ENCODE measurements at regions not wholly inside any gene's neighbourhood (a gene's known extent, or its start where the extent isn't known, plus 50 kb on each side); places are given as distances from the start of the nearest gene placed in this dataset.

GRCh38 chr15:81500081-81500480, 126.1 kb upstream of the TMC3 start:
- no peak for ATAC-seq
- H3K4me1 Mint-ChIP-seq (ENCODE audit: low read depth) = no peaks in the 10 kb centered on the region
- no peaks in the 10 kb centered on the region for H3K36me3 Mint-ChIP-seq (ENCODE audit: insufficient read depth)
- DNase-seq = no peak
- H3K27me3 Mint-ChIP-seq (ENCODE audit: low read depth) = no peaks in the 10 kb centered on the region
- H3K9me3 Mint-ChIP-seq = no peaks in the 10 kb centered on the region
- no peak overlapping the region for H3K4me3 Mint-ChIP-seq

DNA sequence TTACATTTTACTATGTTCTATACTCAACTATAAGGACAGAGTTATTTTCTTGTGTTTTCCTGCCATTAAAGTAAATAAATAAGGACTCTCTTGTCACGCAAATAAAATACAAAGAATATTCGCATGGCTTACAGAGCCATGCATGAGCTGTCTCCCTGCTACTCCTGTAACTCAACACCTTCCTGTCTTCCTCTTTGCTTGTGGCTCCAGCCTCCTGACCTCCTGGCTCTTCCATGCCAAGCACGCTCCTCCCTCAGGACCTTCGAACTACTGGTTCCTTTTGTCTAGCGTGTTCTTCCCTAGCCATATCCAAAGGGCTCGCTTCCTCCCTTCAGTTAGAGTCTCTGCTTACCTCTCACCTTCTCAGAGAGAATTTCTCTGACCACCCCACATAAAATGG, 124.3 kb upstream of the TMC3 start:
- DNase-seq = no peak
- Mint-ChIP-seq H3K4me3 (no peak overlapping the region), H3K4me1 (ENCODE audit: low read depth) (no peaks in the 10 kb centered on the region), H3K9me3 (no peaks in the 10 kb centered on the region), H3K36me3 (ENCODE audit: insufficient read depth) (no peaks in the 10 kb centered on the region), H3K27me3 (ENCODE audit: low read depth) (no peaks in the 10 kb centered on the region)
- no peak for ATAC-seq

GRCh38 chr15:81497238-81497637, 123.2 kb upstream of the TMC3 start:
- H3K27me3 Mint-ChIP-seq (ENCODE audit: low read depth) = peaks cover under 1% of the 10 kb centered on the region
- H3K36me3 Mint-ChIP-seq (ENCODE audit: insufficient read depth) = no peaks in the 10 kb centered on the region
- ATAC-seq (no peak), DNase-seq (no peak)
- no peaks in the 10 kb centered on the region for H3K4me1 Mint-ChIP-seq (ENCODE audit: low read depth)
- H3K4me3 Mint-ChIP-seq = no peak overlapping the region
- no peaks in the 10 kb centered on the region for H3K9me3 Mint-ChIP-seq

- peaks cover 3% of the 10 kb centered on the region for H3K27me3 Mint-ChIP-seq (ENCODE audit: low read depth)
- no peaks in the 10 kb centered on the region for H3K4me1 Mint-ChIP-seq (ENCODE audit: low read depth)
- H3K4me3 Mint-ChIP-seq = no peak overlapping the region
- no peaks in the 10 kb centered on the region for H3K36me3 Mint-ChIP-seq (ENCODE audit: insufficient read depth)
- no peaks in the 10 kb centered on the region for H3K9me3 Mint-ChIP-seq
- no peak for DNase-seq
- no peak for ATAC-seq
These were observed 121.9 kb upstream of the TMC3 start for GRCh38 chr15:81495780-81496467.

- no peak for ATAC-seq
- H3K36me3 Mint-ChIP-seq (ENCODE audit: insufficient read depth) = no peaks in the 10 kb centered on the region
- no peaks in the 10 kb centered on the region for H3K9me3 Mint-ChIP-seq
- no peak for DNase-seq
- peaks cover 3% of the 10 kb centered on the region for H3K27me3 Mint-ChIP-seq (ENCODE audit: low read depth)
- no peak overlapping the region for H3K4me3 Mint-ChIP-seq
- H3K4me1 Mint-ChIP-seq (ENCODE audit: low read depth) = no peaks in the 10 kb centered on the region
These were observed 119.1 kb upstream of the TMC3 start for GRCh38 chr15:81492969-81493645.

DNA sequence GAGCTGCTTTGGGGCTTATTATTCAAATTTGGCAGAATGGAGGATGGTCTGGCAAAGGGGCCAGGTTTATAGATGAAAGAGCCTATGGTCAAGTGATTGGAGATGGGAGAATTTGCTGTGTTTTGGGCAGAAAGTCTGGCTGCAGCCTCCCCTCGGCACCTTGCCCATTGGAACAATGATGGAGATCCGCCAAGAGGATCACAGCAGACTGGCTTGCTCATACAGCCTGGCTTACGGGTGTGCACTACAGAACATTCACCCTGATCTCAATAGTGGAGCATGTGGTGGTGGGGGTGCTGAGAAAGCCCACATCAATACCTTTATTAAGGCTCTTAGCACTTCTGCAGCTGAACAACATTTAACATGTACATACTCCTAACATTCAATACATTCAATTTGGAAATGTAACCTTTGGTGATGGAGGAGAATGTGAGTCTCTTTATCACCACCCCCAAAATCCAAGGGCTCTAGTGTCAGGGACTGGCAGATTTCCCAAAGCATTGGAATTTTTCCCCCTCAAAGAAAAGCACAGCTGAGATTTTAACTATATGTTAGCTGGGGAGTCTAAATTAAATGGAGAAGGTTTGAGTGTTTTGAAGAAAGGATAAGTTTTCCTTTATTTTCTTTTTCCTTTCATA, 118.4 kb upstream of the TMC3 start:
- no peak overlapping the region for H3K4me3 Mint-ChIP-seq
- H3K4me1 Mint-ChIP-seq (ENCODE audit: low read depth) = no peaks in the 10 kb centered on the region
- DNase-seq (no peak), ATAC-seq (no peak)
- H3K9me3 Mint-ChIP-seq = no peaks in the 10 kb centered on the region
- H3K36me3 Mint-ChIP-seq (ENCODE audit: insufficient read depth) = no peaks in the 10 kb centered on the region
- peaks cover 3% of the 10 kb centered on the region for H3K27me3 Mint-ChIP-seq (ENCODE audit: low read depth)

GRCh38 chr15:81491414-81492096, 117.5 kb upstream of the TMC3 start:
- DNase-seq (no peak), ATAC-seq (no peak)
- Mint-ChIP-seq H3K4me3 (no peak overlapping the region), H3K9me3 (no peaks in the 10 kb centered on the region), H3K36me3 (ENCODE audit: insufficient read depth) (no peaks in the 10 kb centered on the region), H3K27me3 (ENCODE audit: low read depth) (peaks cover 3% of the 10 kb centered on the region), H3K4me1 (ENCODE audit: low read depth) (no peaks in the 10 kb centered on the region)

- no peaks in the 10 kb centered on the region for H3K4me1 Mint-ChIP-seq (ENCODE audit: low read depth)
- H3K36me3 Mint-ChIP-seq (ENCODE audit: insufficient read depth) = no peaks in the 10 kb centered on the region
- ATAC-seq (no peak), DNase-seq (no peak)
- H3K27me3 Mint-ChIP-seq (ENCODE audit: low read depth) = no peaks in the 10 kb centered on the region
- no peaks in the 10 kb centered on the region for H3K9me3 Mint-ChIP-seq
- H3K4me3 Mint-ChIP-seq = no peak overlapping the region
These were observed 111.8 kb upstream of the TMC3 start for GRCh38 chr15:81485806-81486205.

GRCh38 chr15:81484086-81484955, 110.3 kb upstream of the TMC3 start:
- no peaks in the 10 kb centered on the region for H3K9me3 Mint-ChIP-seq
- peaks cover 2% of the 10 kb centered on the region for H3K27me3 Mint-ChIP-seq (ENCODE audit: low read depth)
- ATAC-seq (no peak), DNase-seq (no peak)
- H3K4me3 Mint-ChIP-seq = no peak overlapping the region
- H3K4me1 Mint-ChIP-seq (ENCODE audit: low read depth) = no peaks in the 10 kb centered on the region
- no peaks in the 10 kb centered on the region for H3K36me3 Mint-ChIP-seq (ENCODE audit: insufficient read depth)

- Mint-ChIP-seq H3K36me3 (ENCODE audit: insufficient read depth) (no peaks in the 10 kb centered on the region), H3K9me3 (no peaks in the 10 kb centered on the region), H3K27me3 (ENCODE audit: low read depth) (peaks cover 3% of the 10 kb centered on the region), H3K4me3 (no peak overlapping the region), H3K4me1 (ENCODE audit: low read depth) (no peaks in the 10 kb centered on the region)
- ATAC-seq = no peak
- no peak for DNase-seq
These were observed 109.5 kb upstream of the TMC3 start for GRCh38 chr15:81483496-81483895.

DNA sequence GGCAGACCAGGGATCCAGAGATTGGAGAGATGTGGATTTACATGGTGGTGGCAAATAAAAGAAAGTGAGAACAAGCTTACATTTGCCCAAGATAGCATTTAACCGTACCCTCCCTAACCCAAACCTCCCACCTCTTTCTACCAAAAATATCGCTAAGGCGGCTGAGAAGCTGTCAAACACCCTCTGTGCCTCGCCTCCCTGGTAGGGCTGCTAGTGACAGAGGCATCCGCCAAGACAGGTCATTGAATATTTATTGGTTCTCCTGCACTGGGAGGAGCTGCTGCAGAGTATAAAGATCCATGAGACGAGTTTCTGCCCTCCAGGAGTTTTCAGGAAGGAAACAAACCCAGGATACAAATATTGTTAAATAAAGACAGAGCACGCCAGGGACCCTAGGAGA, 107.3 kb upstream of the TMC3 start:
- ATAC-seq (no peak), DNase-seq (no peak)
- peaks cover 3% of the 10 kb centered on the region for H3K27me3 Mint-ChIP-seq (ENCODE audit: low read depth)
- H3K9me3 Mint-ChIP-seq = no peaks in the 10 kb centered on the region
- no peaks in the 10 kb centered on the region for H3K4me1 Mint-ChIP-seq (ENCODE audit: low read depth)
- H3K36me3 Mint-ChIP-seq (ENCODE audit: insufficient read depth) = no peaks in the 10 kb centered on the region
- H3K4me3 Mint-ChIP-seq = no peak overlapping the region

DNA sequence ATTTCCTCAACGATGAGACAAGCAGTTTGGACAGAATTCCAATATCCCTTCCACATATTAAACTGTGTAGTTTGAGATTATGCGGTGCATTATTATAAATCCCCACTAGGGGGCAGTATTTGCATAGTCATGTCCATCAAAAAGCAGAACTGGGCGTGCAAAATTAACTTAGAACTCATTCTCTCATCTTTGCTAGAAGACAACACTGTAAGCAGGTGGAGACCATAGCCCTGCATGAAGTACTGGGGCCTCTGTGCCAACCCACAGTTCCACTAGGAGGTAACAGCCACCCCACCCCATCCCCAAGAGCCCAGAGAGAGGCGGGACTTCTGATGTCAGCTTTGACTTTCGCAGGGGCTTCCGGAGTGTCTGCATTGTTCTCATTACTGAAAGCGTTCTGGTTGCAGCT, 106.6 kb upstream of the TMC3 start:
- no peak for DNase-seq
- peak in 1 of 2 donors; percentile 43 for ATAC-seq
- Mint-ChIP-seq H3K9me3 (no peaks in the 10 kb centered on the region), H3K4me1 (ENCODE audit: low read depth) (no peaks in the 10 kb centered on the region), H3K27me3 (ENCODE audit: low read depth) (peaks cover 3% of the 10 kb centered on the region), H3K36me3 (ENCODE audit: insufficient read depth) (no peaks in the 10 kb centered on the region), H3K4me3 (no peak overlapping the region)

DNA sequence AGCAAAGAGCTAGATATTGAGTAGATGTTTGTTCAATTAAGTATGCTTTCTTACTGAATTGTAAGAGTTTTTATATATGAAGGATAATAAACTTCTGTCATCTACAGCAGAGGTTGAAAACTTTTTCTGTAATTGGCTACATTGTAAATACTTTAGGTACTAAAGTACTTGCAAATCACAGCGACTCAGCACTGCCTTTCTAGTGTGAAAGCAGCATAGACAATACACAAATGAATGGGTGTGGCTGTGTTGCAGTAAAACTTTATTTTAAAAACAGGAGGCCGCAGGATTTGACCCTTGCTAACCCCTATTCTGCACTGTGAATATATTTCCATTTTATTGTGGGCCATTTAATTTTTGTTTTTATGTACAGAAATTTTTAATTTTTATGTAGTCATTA, 104.3 kb upstream of the TMC3 start:
- Mint-ChIP-seq H3K9me3 (no peaks in the 10 kb centered on the region), H3K27me3 (ENCODE audit: low read depth) (peaks cover 5% of the 10 kb centered on the region), H3K4me3 (no peak overlapping the region), H3K36me3 (ENCODE audit: insufficient read depth) (no peaks in the 10 kb centered on the region), H3K4me1 (ENCODE audit: low read depth) (no peaks in the 10 kb centered on the region)
- ATAC-seq = no peak
- DNase-seq = no peak

DNA sequence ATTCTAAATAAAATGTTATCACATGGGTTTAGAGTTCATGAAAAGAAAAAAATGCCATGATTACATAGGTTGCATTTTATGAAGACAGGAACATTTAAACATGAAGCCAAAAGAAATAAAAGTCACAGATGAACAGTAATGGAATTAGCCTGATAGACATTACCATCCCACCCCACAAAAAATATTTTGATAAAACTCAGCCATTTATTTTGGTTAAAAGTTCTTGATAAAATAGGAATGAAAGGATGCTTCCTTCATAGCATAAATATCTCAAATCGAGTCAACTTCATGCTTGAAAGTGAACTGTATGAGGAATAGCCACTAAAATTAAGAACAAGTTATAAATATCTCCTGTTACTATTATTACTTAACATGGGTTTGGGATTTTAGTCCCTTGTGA, 101.9 kb upstream of the TMC3 start:
- no peak for ATAC-seq
- DNase-seq = no peak
- Mint-ChIP-seq H3K27me3 (ENCODE audit: low read depth) (peaks cover 11% of the 10 kb centered on the region), H3K4me3 (no peak overlapping the region), H3K9me3 (no peaks in the 10 kb centered on the region), H3K4me1 (ENCODE audit: low read depth) (no peaks in the 10 kb centered on the region), H3K36me3 (ENCODE audit: insufficient read depth) (no peaks in the 10 kb centered on the region)

All from activated T-cell treated with anti-CD3 and anti-CD28 coated beads, Interleukin-2, amount 50 U/mL, for 4 hours (primary cell).